ENCODE measurements at regions not wholly inside any gene's neighbourhood (a gene's known extent, or its start where the extent isn't known, plus 50 kb on each side); places are given as distances from the start of the nearest gene placed in this dataset.

DNA sequence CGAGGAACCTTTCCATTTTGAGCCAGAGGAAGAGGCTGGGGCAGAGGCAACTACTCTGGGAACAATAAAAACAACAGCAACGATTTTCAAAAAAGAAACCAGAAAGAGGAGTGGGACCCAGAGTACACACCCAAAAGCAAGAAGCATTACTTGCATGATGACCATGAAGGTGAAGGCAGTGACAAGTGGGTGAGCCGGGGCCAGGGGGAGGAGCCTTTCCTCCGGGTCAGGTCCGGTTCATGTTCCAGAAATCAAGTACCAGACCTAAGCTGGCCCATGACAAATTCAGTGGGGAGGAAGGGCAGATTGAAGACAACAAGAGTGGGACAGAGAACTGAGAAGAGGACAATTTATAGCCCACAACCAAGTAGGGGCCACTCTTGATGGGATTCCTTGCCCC is 77.2 kb upstream of the STT3B start:
- Histone ChIP-seq H2AFZ (ENCODE audit: low read length) (no peak overlapping the region), H4K91ac (ENCODE audit: insufficient read length, low read depth, low read length) (no peak overlapping the region), H3K14ac (ENCODE audit: insufficient read depth, low read length) (no peak overlapping the region), H4K5ac (ENCODE audit: insufficient read length, low read depth, low read length) (no peak overlapping the region), H2BK5ac (ENCODE audit: insufficient read length, low read length) (no peak overlapping the region), H4K8ac (replicated peaks; ENCODE audit: insufficient read length, low read depth, low read length) (no peak overlapping the region), H2BK12ac (ENCODE audit: insufficient read length, low read depth, low read length) (no peak overlapping the region), H4K20me1 (ENCODE audit: control insufficient read depth, insufficient read depth, insufficient read length) (no peaks in the 10 kb centered on the region), H3K27ac (ENCODE audit: insufficient read length, low read depth, low read length) (no peak overlapping the region), H3K4me2 (ENCODE audit: insufficient read depth, insufficient read length, low read length) (no peak overlapping the region), H3K9ac (ENCODE audit: extremely low read depth, insufficient read length, low read length) (no peak overlapping the region), H3K23ac (ENCODE audit: insufficient read length, low read depth, low read length) (no peak overlapping the region), H3K56ac (ENCODE audit: insufficient read length, low read depth, low read length) (no peak overlapping the region), H3K9me3 (ENCODE audit: control insufficient read depth, low read depth, low read length) (no peaks in the 10 kb centered on the region), H3K27me3 (ENCODE audit: insufficient read depth, low read length) (no peaks in the 10 kb centered on the region), H2BK120ac (ENCODE audit: low read depth, low read length, poor library complexity, severe bottlenecking) (no peak overlapping the region), H3K18ac (ENCODE audit: insufficient read length, low read depth, low read length) (no peak overlapping the region), H3T11ph (ENCODE audit: low read length) (no peak overlapping the region), H3K79me2 (ENCODE audit: insufficient read depth, low read length) (no peaks in the 10 kb centered on the region), H2AK5ac (ENCODE audit: insufficient read length, low read length) (no peak overlapping the region), H3K4me1 (ENCODE audit: insufficient read depth, low read length) (no peaks in the 10 kb centered on the region), H2BK15ac (ENCODE audit: low read depth, low read length) (no peak overlapping the region), H2BK20ac (ENCODE audit: low read depth, low read length, poor library complexity, severe bottlenecking) (no peak overlapping the region), H3K23me2 (ENCODE audit: insufficient read length, low read depth, low read length, poor library complexity, severe bottlenecking) (no peaks in the 10 kb centered on the region), H3K79me1 (ENCODE audit: insufficient read depth, low read depth, low read length, poor library complexity, severe bottlenecking) (no peaks in the 10 kb centered on the region), H3K4ac (ENCODE audit: low read depth, low read length) (no peak overlapping the region)
- H3K27ac Mint-ChIP-seq = no peak overlapping the region
- H3K36me3 Mint-ChIP-seq (ENCODE audit: insufficient read depth in 1 of 3, low read depth in 3 of 3) = no peaks in the 10 kb centered on the region; a peak in 2 of 7 replicates
- TF ChIP-seq, protein P1, sequence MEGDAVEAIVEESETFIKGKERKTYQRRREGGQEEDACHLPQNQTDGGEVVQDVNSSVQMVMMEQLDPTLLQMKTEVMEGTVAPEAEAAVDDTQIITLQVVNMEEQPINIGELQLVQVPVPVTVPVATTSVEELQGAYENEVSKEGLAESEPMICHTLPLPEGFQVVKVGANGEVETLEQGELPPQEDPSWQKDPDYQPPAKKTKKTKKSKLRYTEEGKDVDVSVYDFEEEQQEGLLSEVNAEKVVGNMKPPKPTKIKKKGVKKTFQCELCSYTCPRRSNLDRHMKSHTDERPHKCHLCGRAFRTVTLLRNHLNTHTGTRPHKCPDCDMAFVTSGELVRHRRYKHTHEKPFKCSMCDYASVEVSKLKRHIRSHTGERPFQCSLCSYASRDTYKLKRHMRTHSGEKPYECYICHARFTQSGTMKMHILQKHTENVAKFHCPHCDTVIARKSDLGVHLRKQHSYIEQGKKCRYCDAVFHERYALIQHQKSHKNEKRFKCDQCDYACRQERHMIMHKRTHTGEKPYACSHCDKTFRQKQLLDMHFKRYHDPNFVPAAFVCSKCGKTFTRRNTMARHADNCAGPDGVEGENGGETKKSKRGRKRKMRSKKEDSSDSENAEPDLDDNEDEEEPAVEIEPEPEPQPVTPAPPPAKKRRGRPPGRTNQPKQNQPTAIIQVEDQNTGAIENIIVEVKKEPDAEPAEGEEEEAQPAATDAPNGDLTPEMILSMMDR (conservative IDR thresholded peaks at IDR 0.05) = no peak
- no peak overlapping the region for H3K4me3 Mint-ChIP-seq
- WGBS (ENCODE audit: extremely low coverage, insufficient read length, low lambda C conversion rate) = no CpG with 5 or more reads among the region's 5 CpGs
- H3K27me3 Mint-ChIP-seq (ENCODE audit: low read depth) = peaks cover 4% of the 10 kb centered on the region
- no peak for DNase-seq
- no peaks in the 10 kb centered on the region; a peak in 1 of 5 replicates for H3K9me3 Mint-ChIP-seq
- H3K4me1 Mint-ChIP-seq = no peaks in the 10 kb centered on the region
